Choroid plexus epithelial cell (primary cell): ENCODE measurements at regions not wholly inside any gene's neighbourhood (a gene's known extent, or its start where the extent isn't known, plus 50 kb on each side); places are given as distances from the start of the nearest gene placed in this dataset.

ENCODE experiments used
- DNase-seq: peaks from one replicate; pipeline ENCODE4 v3.0.0-alpha.2; 2010; ENCODE audit warnings: low read depth
- H3K4me3 ChIP-seq: 2 replicates; pipeline ENCODE4 v1.5.1; 2011; ENCODE audit warnings: low read depth, mild to moderate bottlenecking, control low read depth, low read length, moderate library complexity
- TF ChIP-seq, protein P1 (sequence below): conservative IDR thresholded peaks from 2 replicates; pipeline ENCODE4 v1.5.1; 2011; ENCODE audit warnings: low read depth, mild to moderate bottlenecking, control low read depth, inconsistent platforms, low read length, moderate library complexity

GRCh38 chr3:144516026-144516425, 544.4 kb downstream of the DIPK2A start:
- H3K4me3 ChIP-seq: no peak overlapping the region
- peak; percentile 2 for DNase-seq
- TF ChIP-seq, protein P1, sequence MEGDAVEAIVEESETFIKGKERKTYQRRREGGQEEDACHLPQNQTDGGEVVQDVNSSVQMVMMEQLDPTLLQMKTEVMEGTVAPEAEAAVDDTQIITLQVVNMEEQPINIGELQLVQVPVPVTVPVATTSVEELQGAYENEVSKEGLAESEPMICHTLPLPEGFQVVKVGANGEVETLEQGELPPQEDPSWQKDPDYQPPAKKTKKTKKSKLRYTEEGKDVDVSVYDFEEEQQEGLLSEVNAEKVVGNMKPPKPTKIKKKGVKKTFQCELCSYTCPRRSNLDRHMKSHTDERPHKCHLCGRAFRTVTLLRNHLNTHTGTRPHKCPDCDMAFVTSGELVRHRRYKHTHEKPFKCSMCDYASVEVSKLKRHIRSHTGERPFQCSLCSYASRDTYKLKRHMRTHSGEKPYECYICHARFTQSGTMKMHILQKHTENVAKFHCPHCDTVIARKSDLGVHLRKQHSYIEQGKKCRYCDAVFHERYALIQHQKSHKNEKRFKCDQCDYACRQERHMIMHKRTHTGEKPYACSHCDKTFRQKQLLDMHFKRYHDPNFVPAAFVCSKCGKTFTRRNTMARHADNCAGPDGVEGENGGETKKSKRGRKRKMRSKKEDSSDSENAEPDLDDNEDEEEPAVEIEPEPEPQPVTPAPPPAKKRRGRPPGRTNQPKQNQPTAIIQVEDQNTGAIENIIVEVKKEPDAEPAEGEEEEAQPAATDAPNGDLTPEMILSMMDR: no peak

DNA sequence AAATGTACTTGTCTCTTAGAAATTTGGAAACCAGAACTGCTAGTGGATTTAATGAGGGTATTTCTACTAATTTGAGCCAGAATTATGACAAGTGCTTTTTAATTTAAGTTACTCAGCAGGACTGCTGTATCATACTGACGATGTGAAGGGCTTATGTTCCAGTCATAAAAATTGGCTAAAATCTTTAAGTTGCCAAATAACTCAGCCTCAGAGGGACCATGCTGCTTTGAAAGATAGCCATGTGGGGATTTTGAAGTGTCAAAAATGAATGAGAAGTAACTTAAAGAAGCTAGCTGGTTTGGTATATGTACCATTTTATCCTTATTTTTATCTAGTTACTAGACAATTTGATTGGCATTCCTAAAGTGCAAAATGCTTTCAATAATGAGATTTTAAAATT, 545.0 kb downstream of the DIPK2A start:
- TF ChIP-seq, protein P1: no peak
- DNase-seq: no peak
- H3K4me3 ChIP-seq: no peak overlapping the region

- no peak overlapping the region for H3K4me3 ChIP-seq
- TF ChIP-seq, protein P1: no peak
- DNase-seq: no peak
Observed at GRCh38 chr3:144521131-144521530, 549.5 kb downstream of the DIPK2A start.

DNA sequence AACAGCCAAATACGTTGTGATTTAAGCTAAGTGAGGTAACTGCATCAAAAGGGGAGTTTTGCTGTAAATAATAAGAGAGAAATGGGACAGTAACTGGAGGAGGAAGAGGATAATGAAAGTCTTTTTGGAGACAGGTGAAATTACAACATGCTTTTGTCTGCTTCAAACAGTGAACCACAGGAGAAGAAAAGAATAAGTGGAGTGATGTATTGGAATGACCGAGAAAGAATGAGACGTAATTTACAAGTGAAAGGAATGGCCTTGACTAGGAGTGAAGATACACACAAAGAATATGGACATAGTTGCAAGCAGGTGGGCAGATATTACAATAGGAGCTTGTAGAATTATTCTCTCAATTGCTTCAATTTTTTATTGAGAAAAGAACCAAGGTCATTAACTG, 550.8 kb downstream of the DIPK2A start:
- TF ChIP-seq, protein P1: no peak
- no peak overlapping the region for H3K4me3 ChIP-seq
- no peak for DNase-seq

- no peak for DNase-seq
- TF ChIP-seq, protein P1: no peak
- H3K4me3 ChIP-seq: no peak overlapping the region
Observed at GRCh38 chr3:144523396-144523795, 551.8 kb downstream of the DIPK2A start.

DNA sequence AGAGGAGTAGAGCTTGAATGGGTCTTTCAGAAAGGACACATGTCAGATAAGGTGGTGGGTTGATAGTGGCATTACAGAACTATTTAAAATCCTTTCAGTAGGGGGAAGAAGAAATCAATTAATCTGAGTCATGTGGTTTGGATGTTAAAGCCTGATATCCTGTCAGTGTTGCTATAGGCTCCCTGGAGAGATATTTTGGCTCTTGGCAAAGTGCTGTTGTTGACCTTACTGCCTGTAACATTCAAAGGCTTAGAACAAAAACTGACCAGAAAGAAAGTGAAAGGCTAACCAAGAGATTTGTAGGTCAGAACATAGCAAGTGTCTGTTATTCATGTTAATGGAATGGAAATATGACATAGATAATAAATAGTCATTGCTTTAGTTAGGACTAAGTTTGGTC, 552.9 kb downstream of the DIPK2A start:
- peak; percentile 38 for DNase-seq
- H3K4me3 ChIP-seq: no peak overlapping the region
- TF ChIP-seq, protein P1: no peak

DNA sequence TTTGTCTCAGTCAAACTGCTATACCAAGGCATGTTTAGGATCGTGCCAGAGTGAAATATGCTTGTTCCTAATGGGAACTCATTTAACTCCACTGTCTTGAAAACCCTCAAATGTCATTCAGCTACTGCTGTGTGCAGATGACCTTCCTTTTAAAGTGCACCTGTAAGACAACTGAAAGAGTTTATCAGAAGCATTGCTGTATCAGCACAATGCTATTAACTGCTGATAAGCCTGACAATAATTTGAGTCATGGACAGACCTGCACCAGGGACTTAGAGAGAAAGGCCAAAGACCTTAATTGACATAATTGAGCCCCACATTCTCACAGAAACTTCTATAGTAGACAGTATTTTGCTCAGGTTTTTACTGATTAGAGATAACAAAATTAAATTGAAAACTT, 557.9 kb downstream of the DIPK2A start:
- no peak for DNase-seq
- H3K4me3 ChIP-seq: no peak overlapping the region
- TF ChIP-seq, protein P1: no peak
